Peyer's patch (tissue), 4 donors: ENCODE measurements at regions not wholly inside any gene's neighbourhood (a gene's known extent, or its start where the extent isn't known, plus 50 kb on each side); places are given as distances from the start of the nearest gene placed in this dataset.

Experiments
- DNase-seq, 3 donors: peaks; one replicate each; pipeline ENCODE4 v3.0.0-alpha.2; 2017 to 2019
- H3K27ac ChIP-seq, 4 donors: fragments of 200-600 bp; sonication (generic); one replicate each; pipeline ENCODE4 v1.5.1; 2016 to 2019
- H3K27me3 ChIP-seq, 2 donors: fragments of 200-600 bp; sonication (generic); one replicate each; pipeline ENCODE4 v1.5.1; 2019
- H3K36me3 ChIP-seq, 3 donors: fragments of 200-600 bp; sonication (generic); one replicate each; pipeline ENCODE4 v1.5.1; 2016 to 2019
- H3K4me1 ChIP-seq, 4 donors: fragments of 200-600 bp; sonication (generic); one replicate each; pipeline ENCODE4 v1.5.1; 2016 to 2019
- H3K4me3 ChIP-seq, 4 donors: fragments of 200-600 bp; sonication (generic); 1 replicate in 3 of 4; 2 replicates in 1 of 4; pipeline ENCODE4 v1.5.1; 2016 to 2019; ENCODE audit warnings: mild to moderate bottlenecking in 1 of 4
- H3K9me3 ChIP-seq, 4 donors: fragments of 200-600 bp; sonication (generic); one replicate each; pipeline ENCODE4 v1.5.1; 2016 to 2019; ENCODE audit warnings: mild to moderate bottlenecking in 1 of 4
- POLR2A ChIP-seq, 2 donors: fragments of 450-650 bp; IDR thresholded peaks; one replicate each; pipeline ENCODE4 v1.5.1; 2017; ENCODE audit warnings: antibody characterized with exemption in 2 of 2, mild to moderate bottlenecking in 2 of 2, moderate library complexity in 2 of 2
- TF ChIP-seq, protein P1 (sequence below), 6 experiments: fragments of 450-650 bp in 4 of 6; fragments of 200-600 bp in 2 of 6; sonication (generic) in 1 of 6; IDR thresholded peaks; one replicate each; pipeline ENCODE4 v1.5.1; 2017 to 2019; ENCODE audit warnings: antibody characterized with exemption in 6 of 6, mild to moderate bottlenecking in 3 of 6, moderate library complexity in 1 of 6

DNA sequence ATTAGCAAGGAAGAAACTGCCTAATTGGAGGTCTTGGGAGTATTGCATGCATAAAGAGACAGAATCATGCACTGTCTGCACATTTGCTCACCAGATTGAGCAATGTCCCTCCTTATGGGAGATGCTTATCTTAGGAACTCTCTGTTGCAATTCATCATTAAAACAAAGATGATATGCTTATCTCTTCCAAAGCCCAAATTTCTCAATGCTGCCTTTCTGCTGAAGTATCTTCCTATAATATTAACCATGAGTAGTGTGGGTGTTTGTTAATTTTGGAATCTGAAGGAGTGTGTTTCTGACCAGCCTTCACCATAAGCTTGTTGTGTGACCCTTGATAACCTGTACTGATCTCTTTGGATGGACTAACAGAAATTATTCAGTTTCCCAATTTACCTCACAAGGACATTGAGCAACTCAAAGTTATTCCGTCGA, 1257.6 kb upstream of the FLRT2 start:
- no peaks in the 10 kb centered on the region for H3K27me3 ChIP-seq
- no peak overlapping the region for H3K4me3 ChIP-seq
- no peak overlapping the region for H3K27ac ChIP-seq
- H3K36me3 ChIP-seq, result no peaks in the 10 kb centered on the region
- H3K4me1 ChIP-seq, result no peaks in the 10 kb centered on the region
- DNase-seq, result no peak
- TF ChIP-seq, protein P1, sequence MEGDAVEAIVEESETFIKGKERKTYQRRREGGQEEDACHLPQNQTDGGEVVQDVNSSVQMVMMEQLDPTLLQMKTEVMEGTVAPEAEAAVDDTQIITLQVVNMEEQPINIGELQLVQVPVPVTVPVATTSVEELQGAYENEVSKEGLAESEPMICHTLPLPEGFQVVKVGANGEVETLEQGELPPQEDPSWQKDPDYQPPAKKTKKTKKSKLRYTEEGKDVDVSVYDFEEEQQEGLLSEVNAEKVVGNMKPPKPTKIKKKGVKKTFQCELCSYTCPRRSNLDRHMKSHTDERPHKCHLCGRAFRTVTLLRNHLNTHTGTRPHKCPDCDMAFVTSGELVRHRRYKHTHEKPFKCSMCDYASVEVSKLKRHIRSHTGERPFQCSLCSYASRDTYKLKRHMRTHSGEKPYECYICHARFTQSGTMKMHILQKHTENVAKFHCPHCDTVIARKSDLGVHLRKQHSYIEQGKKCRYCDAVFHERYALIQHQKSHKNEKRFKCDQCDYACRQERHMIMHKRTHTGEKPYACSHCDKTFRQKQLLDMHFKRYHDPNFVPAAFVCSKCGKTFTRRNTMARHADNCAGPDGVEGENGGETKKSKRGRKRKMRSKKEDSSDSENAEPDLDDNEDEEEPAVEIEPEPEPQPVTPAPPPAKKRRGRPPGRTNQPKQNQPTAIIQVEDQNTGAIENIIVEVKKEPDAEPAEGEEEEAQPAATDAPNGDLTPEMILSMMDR (IDR thresholded peaks at IDR 0.05), result no peak
- no peak for TF ChIP-seq POLR2A (IDR thresholded peaks at IDR 0.05)
- H3K9me3 ChIP-seq, result no peaks in the 10 kb centered on the region

DNA sequence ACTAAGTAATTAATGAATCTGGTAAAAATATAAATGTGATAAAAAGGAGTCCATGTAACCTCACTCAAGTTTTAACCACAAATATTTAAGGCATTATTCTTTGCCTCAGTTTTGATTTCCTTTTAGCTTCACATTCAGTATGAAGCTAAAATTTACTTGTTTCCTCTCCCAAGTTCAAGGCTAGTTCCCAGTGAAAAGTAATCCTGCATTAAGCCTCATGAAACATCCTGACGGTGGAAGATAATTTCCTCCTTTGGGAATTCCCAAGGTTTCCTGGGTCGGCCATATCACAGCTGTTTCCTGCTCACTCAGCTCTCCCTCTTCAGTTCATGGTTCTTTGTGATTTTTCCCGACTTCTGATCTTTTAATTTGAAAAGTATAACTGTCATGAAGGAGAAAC, 1256.8 kb upstream of the FLRT2 start:
- TF ChIP-seq POLR2A (IDR thresholded peaks at IDR 0.05), result no peak
- TF ChIP-seq, protein P1 (IDR thresholded peaks at IDR 0.05), result no peak
- no peak for DNase-seq
- H3K4me1 ChIP-seq, result no peaks in the 10 kb centered on the region
- H3K9me3 ChIP-seq, result no peaks in the 10 kb centered on the region
- no peak overlapping the region for H3K4me3 ChIP-seq
- no peaks in the 10 kb centered on the region for H3K27me3 ChIP-seq
- H3K36me3 ChIP-seq, result no peaks in the 10 kb centered on the region
- H3K27ac ChIP-seq, result no peak overlapping the region

- Histone ChIP-seq H3K4me3 (no peak overlapping the region), H3K9me3 (no peaks in the 10 kb centered on the region), H3K27me3 (no peaks in the 10 kb centered on the region), H3K4me1 (no peaks in the 10 kb centered on the region), H3K36me3 (no peaks in the 10 kb centered on the region), H3K27ac (no peak overlapping the region)
- TF ChIP-seq, protein P1 (IDR thresholded peaks at IDR 0.05), result no peak
- TF ChIP-seq POLR2A (IDR thresholded peaks at IDR 0.05), result no peak
- no peak for DNase-seq
These were observed 1247.3 kb upstream of the FLRT2 start for GRCh38 chr14:84282618-84283017.

DNA sequence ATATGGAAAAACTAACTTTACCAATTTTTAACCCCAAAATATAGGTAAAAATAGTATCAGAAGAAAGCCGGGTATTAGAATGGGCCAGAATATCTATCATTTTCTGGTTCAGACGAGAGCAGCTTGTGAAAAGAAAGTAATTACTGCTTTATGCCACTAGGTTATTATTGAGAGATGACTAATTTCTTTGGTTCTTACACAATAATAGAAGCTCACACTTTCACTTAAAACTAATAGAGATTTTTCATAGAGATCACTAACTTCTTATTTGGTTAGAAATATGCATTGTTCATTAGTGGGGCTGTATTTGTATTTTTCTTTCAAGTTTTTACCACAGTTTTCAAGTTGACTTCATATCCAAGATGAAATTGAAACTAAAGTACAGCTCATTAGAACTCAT, 1241.2 kb upstream of the FLRT2 start:
- H3K4me3 ChIP-seq, result no peak overlapping the region
- no peak for DNase-seq
- no peaks in the 10 kb centered on the region for H3K4me1 ChIP-seq
- no peaks in the 10 kb centered on the region for H3K36me3 ChIP-seq
- no peak overlapping the region for H3K27ac ChIP-seq
- no peaks in the 10 kb centered on the region for H3K9me3 ChIP-seq
- no peaks in the 10 kb centered on the region for H3K27me3 ChIP-seq
- no peak for TF ChIP-seq POLR2A (IDR thresholded peaks at IDR 0.05)
- TF ChIP-seq, protein P1 (IDR thresholded peaks at IDR 0.05), result no peak

DNA sequence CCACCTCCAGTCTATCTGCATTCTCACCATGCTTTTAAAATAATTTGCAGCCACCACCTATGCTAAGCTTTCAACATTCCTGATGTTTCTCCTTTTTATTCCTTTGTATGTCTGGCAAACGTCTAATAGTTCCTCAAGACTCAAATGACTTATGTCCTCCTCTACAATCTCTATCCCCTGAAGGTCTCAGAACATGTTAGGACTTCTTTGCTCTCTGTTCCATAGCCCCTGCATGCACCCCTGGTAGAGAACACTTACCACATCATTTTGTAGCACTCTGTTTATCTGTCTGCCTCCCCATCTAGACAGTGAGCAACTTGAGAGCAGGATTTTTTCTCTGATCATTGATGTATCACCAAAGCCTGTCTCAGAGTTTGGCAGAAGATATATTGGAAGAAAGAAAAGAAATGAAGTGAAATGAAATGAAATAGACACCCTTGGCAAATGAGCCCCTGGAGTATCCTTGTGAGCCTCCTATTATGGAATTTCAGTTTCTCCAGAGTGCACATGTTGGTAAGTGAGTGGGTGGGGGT, 1231.2 kb upstream of the FLRT2 start:
- no peak for DNase-seq
- Histone ChIP-seq H3K4me3 (no peak overlapping the region), H3K27me3 (no peaks in the 10 kb centered on the region), H3K36me3 (no peaks in the 10 kb centered on the region), H3K4me1 (no peaks in the 10 kb centered on the region), H3K9me3 (no peaks in the 10 kb centered on the region), H3K27ac (no peak overlapping the region)
- TF ChIP-seq, protein P1 (IDR thresholded peaks at IDR 0.05), result no peak
- TF ChIP-seq POLR2A (IDR thresholded peaks at IDR 0.05), result no peak

- H3K27ac ChIP-seq, result no peak overlapping the region
- H3K4me1 ChIP-seq, result no peaks in the 10 kb centered on the region
- H3K27me3 ChIP-seq, result no peaks in the 10 kb centered on the region
- H3K36me3 ChIP-seq, result no peaks in the 10 kb centered on the region
- no peak for DNase-seq
- H3K9me3 ChIP-seq, result peaks cover 0 to 6% (median 0%) of the 10 kb centered on the region in 4 donors
- no peak overlapping the region for H3K4me3 ChIP-seq
- TF ChIP-seq POLR2A (IDR thresholded peaks at IDR 0.05), result no peak
- TF ChIP-seq, protein P1 (IDR thresholded peaks at IDR 0.05), result no peak
These were observed 1226.8 kb upstream of the FLRT2 start for GRCh38 chr14:84303140-84303539.
